GM12892 (cell line): ENCODE measurements at regions not wholly inside any gene's neighbourhood (a gene's known extent, or its start where the extent isn't known, plus 50 kb on each side); places are given as distances from the start of the nearest gene placed in this dataset.

Source experiments
- DNase-seq: peaks from one replicate; pipeline ENCODE4 v3.0.0; 2011; ENCODE audit not compliant: insufficient read length
- FAIRE-seq: peaks from 2 replicates; lab custom pipeline; 2011; peaks lifted over from hg19 to GRCh38; lab: Jason Lieb, UNC
- POLR2A ChIP-seq: IDR thresholded peaks from 2 replicates; pipeline ENCODE4 v1.6.1; 2011; ENCODE audit warnings: low read depth, low read length, control low read depth
- POLR2AphosphoS5 ChIP-seq: IDR thresholded peaks from 2 replicates; pipeline ENCODE4 v1.6.1; 2011; ENCODE audit warnings: low read depth, low read length, control low read depth
- TAF1 ChIP-seq: IDR thresholded peaks from 2 replicates; pipeline ENCODE4 v1.6.1; 2011; ENCODE audit warnings: low read depth, mild to moderate bottlenecking, control low read depth, low read length, borderline replicate concordance

DNA sequence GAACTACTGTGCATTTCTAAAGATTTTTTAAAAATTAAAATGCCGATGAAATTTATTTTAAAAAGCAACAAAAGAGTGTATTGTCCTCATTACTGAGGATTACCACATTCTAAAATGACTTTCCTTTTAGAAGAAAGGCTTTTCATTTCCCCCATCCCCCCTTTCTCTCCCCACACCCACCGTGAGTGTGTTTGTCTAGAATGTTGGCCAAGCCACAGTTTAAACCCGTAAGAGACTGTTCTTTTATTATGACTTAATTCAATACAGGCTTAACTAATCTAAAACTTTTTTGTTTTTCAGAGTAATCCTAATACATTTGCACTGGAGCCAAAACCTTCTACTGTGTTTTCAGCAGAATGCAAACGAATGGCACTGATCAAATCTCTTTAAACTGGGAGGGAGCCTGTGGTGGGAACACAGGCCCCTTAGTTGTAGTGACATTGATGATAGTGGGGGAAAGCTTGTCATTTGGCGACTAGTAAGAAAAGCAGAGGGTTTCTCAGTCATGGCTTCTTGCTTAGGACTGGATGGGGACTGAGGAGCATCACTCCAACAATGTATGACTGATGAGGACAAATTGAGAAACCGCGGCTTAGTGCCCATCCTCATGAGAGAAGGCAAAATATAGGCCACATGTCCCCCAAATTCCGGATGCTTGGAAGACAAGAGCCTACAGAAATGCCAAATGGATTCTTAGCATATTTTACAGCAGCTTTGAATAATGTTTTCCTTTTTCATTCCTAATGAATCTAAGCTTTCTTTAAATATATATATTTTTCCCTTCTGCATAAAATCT lies 154.0 kb upstream of the SMIM21 start:
- DNase-seq: no peak
- TF ChIP-seq POLR2AphosphoS5: no peak
- no peak for TF ChIP-seq POLR2A
- no peak for TF ChIP-seq TAF1
- FAIRE-seq: no peak

DNA sequence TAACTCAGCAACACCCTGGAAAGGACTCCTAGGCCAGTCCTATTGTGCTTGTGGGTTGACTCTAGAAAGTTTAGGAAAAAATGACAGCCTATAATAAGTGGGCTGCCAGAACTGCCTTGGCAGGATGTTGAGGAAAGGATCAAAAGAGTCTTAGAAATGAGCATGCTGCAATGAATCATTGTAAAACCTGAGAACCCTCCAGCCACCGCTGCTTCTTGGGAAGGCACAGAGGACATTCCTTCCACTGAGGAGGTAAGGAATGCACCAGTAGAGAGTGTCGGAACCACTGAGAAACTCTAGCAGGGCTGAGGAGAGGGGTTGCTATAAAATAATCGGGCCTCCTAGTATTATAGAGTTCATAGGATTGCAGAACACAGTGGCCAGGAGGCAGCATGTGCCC lies 146.7 kb upstream of the SMIM21 start:
- DNase-seq (no peak), FAIRE-seq (no peak)
- TF ChIP-seq POLR2A (no peak), TAF1 (no peak), POLR2AphosphoS5 (no peak)

DNA sequence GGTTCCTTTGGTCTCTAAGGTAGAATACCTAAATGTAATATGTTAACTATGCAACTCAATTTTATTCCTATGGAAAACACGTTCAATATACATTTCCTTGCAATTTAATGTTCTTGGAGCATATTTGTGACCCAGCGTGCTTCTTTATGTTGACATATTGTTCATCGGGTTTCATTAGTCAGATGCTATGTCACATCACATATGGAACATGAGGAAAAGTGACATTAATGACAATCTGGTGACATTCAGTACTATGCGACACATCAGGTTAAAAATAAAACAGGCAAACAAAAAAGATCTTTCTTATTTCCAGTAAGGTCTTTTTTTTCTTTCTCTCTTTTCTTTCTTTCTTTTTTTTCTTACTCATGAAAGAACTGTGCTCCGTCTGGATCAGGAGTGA lies 135.6 kb upstream of the SMIM21 start:
- no peak for DNase-seq
- TF ChIP-seq TAF1 (no peak), POLR2AphosphoS5 (no peak), POLR2A (no peak)
- FAIRE-seq: no peak

DNA sequence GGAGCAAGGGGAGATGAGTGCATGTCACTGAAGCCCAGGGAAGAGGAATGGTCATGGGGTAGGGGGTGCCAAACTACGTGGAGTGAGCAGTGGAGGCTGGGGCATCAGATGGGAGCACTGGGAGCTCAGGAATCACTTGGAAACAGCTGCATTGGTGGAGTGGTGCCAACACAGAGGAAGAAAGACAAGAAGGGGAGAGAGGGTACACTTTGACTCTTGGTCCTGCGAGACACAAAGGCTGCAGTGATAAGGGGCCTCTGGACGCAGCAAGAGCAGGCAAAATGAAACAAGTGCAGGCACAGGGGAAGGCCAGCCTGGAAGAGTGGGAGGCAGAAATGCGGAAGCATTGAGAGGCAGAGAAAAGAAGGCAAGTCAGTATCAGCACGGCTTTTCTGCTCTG lies 134.7 kb upstream of the SMIM21 start:
- no peak for FAIRE-seq
- TF ChIP-seq POLR2A (no peak), TAF1 (no peak), POLR2AphosphoS5 (no peak)
- DNase-seq: no peak

DNA sequence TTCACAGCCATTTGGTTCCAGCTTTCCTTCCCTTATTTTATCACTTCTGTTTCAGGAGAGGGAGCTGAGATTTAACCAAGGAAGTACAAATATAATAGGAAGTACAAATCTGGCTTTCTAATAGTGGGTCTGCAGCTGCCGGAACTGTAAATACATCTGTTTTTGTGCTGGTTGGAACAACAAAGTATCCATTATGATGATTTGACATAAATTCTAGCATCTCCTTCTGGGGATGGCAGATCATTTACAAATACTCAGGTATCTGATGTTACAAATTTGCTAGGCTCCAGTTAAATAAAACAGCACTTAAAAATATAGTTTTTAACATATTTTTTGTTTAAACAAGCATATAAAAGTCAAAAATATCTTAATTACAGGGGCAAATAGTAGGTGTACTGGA lies 131.3 kb upstream of the SMIM21 start:
- TF ChIP-seq POLR2AphosphoS5 (no peak), POLR2A (no peak), TAF1 (no peak)
- DNase-seq (no peak), FAIRE-seq (no peak)

DNA sequence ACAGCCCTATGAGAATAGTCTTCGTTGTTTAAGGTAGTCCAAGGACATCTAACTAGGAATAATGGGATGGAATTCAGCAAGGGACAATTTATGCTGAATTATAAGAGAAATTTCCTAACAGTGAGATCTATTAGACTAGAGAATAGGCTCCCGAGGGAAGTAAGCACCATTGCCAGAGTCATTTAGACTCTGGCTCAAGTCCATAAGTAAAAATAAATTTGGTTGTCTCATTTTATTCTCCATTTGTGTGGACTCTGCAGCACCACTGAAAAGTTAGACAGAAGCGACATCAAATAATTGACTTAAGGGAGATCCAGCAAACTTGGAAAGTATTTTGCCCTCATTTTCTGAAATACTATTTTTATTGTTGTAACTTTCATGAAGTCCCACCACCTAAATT lies 129.3 kb upstream of the SMIM21 start:
- FAIRE-seq (no peak), DNase-seq (no peak)
- no peak for TF ChIP-seq POLR2A
- TF ChIP-seq POLR2AphosphoS5: no peak
- TF ChIP-seq TAF1: no peak

DNA sequence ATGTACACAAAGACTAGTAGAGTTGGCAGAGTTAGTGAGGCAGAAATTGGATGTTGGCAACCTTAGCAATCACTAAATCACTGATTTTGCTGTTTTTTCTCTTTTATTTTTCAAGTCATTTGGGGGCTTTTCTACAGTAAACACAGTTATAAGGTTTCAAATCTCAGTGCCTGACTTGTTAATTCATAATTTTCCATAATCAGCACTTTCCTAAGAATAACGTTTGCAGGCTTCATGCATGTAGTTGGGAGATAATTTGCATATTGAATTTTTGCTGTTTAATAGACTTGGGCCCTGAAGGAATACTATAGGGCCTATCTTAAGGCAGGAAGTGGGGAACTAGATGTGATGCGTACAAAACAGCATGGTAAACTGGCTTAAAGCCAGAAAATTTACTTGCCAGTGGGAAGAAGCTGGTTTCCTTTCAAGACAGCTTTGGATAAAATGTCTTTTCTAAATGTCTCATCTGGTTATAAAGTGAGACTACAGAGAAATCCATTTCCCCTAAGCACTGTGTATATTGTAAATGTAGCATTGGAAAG lies 127.2 kb upstream of the SMIM21 start:
- no peak for FAIRE-seq
- DNase-seq: no peak
- TF ChIP-seq POLR2A: no peak
- TF ChIP-seq TAF1: no peak
- no peak for TF ChIP-seq POLR2AphosphoS5

DNA sequence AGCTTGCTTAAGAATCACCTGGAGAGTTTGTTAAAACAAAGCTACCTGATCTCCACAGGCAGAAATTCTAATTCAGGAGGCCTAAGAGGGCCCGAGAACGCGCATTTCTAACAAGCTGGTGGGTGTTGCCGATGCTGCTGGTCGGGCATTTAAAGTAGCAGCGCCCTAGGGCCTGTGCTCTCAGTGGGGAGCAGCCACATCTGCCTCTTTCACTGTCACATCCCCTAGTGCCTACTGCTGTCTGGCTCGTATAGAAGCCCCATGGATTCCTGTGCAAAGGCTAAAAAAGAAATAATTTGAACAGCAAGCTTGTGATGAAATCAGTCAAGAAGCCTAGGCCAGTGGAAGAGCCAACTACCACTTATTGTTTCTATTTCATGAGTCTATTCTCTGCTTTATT lies 126.7 kb upstream of the SMIM21 start:
- no peak for FAIRE-seq

DNA sequence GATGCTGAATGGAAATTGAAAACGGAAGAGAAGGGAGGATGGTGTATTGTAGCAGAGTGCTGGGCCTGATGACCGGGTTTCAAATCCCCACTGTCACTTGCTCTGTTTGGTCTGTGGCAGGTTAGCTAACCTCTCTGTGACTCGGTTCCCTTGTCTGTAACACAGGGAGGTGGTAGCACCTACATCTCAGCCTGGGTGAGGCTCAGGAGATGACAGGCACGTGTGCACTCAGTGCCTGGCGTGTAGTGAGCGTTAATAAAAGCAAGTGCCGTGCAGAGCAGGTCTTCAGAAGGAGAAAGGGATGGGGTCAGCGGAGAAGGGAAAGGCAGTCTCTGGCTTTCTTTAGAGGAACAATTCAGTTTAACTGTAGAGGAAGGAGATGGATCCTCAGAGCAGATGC lies 125.5 kb upstream of the SMIM21 start:
- no peak for DNase-seq
- FAIRE-seq: no peak
- TF ChIP-seq POLR2A (no peak), TAF1 (no peak), POLR2AphosphoS5 (no peak)

More for the DNA sequence above, 126.7 kb upstream of the SMIM21 start:
- no peak for DNase-seq
- TF ChIP-seq TAF1 (no peak), POLR2A (no peak), POLR2AphosphoS5 (no peak)

DNA sequence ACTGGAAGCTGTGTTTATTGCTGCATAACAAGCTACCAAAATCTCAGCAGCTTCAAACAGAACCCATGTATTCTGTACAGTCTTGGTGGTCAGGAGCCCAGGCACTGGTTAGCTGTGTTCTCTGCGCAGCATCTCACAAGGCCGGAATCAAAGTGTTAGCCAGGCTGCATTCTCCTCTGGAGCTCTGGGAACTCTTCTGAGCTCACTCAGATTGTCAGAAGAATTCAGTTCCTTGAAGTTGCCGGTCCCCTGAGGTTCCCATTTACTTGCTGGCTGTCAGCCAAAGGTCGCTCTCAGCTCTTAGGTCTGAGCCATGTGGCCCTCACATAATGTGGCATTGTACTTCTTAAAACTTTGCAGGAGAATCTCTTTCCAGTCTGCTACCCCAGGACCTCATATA lies 123.6 kb upstream of the SMIM21 start:
- FAIRE-seq: no peak
- DNase-seq: no peak
- TF ChIP-seq POLR2A (no peak), TAF1 (no peak)

DNA sequence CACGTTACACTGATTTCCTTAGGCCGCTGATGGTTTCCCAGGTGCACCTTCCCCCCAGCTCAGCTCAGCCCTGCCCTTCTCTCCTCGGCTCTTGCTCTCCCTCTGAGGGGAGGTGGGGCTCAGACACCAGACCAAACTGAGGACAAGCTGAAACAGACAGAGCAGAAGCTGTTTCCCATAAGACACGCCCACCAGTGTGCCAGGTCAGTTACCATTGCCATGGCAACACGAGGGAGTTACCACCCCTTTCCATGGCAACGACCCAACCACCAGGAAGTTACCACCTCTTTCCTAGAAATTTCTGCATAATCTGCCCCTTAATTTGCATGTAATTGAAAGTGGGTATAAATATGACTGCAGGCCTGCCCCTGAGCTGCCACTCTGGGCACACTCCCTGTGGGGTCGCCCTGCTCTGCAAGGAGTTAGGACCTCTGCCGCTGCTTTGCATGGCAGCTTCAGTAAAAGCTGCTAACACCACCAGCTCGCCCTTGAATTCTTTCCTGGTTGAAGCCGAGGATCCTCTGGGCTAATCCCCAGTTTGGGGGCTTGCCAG lies 120.9 kb upstream of the SMIM21 start:
- DNase-seq (no peak), FAIRE-seq (no peak)
- TF ChIP-seq POLR2AphosphoS5 (no peak), POLR2A (no peak), TAF1 (no peak)

DNA sequence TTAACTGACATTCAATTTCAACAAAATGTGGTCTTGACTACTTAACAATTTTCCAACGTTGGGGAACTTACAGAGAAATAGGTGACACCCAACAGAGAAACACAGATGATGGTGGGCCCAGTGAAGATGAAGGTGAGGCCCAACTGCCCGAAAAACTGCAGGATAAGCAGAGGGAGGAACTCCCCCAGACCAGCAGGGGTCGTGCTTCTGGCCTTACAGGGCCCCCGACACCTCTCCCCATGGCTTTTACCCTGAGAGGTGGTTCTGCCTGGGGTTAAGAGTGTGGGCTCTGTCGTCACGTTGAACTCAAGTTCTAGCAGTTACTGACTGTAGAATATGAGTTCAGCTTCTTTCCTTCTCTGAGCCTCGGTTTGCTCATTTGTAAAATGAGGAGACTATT lies 119.5 kb upstream of the SMIM21 start:
- DNase-seq (no peak), FAIRE-seq (no peak)
- no peak for TF ChIP-seq POLR2A
- no peak for TF ChIP-seq TAF1
- TF ChIP-seq POLR2AphosphoS5: no peak
